PC-3 (cell line): ENCODE measurements at regions not wholly inside any gene's neighbourhood (a gene's known extent, or its start where the extent isn't known, plus 50 kb on each side); places are given as distances from the start of the nearest gene placed in this dataset.

Experiments used
- CTCF ChIP-seq: fragments of 300-600 bp; sonication (generic); conservative IDR thresholded peaks from 2 replicates; pipeline ENCODE4 v1.5.1; 2017; ENCODE audit warnings: antibody characterized with exemption, low read depth, mild to moderate bottlenecking, low read length
- EZH2 ChIP-seq: fragments of 300-600 bp; sonication (generic); IDR thresholded peaks from one replicate; pipeline ENCODE4 v1.6.1; 2017; ENCODE audit warnings: antibody characterized with exemption, mild to moderate bottlenecking, low read length; ENCODE audit not compliant: unreplicated experiment
- EZH2phosphoT487 ChIP-seq: fragments of 300-600 bp; sonication (generic); IDR thresholded peaks from 2 replicates; pipeline ENCODE4 v1.6.1; 2018; ENCODE audit warnings: mild to moderate bottlenecking, antibody characterized with exemption, low read length, borderline replicate concordance

DNA sequence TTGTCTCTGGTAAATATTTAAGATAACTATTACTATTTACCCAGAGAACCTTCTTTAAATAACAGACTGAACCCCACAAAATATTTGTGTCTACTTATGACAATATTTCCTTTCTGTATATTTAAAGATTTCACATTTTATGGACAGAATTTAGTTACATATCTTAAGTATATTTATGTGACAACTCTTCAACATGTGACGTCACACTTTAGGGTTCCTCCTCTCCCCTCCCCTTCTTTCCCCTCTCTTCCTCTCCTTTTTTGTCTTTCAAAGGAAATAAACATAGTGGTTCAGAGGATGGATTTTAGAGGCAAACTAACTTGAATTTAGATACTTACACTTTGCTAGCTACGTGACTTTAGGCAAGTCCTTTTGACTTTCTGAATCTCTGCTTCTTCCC lies 655.6 kb upstream of the NUDT12 start:
- TF ChIP-seq EZH2 (no peak), CTCF (no peak), EZH2phosphoT487 (no peak)
